ENCODE measurements at regions not wholly inside any gene's neighbourhood (a gene's known extent, or its start where the extent isn't known, plus 50 kb on each side); places are given as distances from the start of the nearest gene placed in this dataset.

DNA sequence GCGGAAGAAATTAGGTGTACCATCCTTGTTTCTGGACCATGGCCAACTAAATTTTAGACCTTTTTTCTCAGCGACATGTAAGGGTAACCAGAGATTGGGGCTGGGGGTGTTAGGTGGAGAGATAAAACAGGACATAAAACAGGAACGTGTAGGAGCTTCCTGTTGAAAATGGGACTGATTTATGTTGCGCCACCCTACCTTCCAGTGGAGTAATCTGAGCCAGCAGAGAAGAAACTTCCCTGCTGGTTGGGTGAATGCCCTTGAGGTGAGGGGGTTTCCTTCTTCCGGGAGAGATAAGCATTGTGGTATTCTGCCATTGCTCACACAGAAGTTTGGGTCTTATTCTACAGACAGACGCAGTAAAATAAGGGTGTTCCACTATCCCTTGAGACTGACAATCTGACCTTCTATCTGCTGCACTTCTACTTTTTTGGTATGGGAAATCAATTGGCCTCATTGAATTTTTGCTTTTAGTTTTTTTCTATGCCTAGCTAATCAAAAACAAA is 417.6 kb downstream of the PCNX1 start:
- FAIRE-seq (no peak), DNase-seq (no peak), ATAC-seq (no peak)
- H3K4me1 ChIP-seq = peaks cover 0 to 14% (median 6%) of the 10 kb centered on the region in 3 donors
- intact Hi-C loops (cut with DNase I) = loop anchor here in 1 of 3 donors (5.0 kb wide), 1 partner anchor 427 kb away; no protein-coding TSS in a partner anchor
- H3K36me3 ChIP-seq = no peaks in the 10 kb centered on the region
- H3K27me3 ChIP-seq = no peaks in the 10 kb centered on the region
- H3K4me3 ChIP-seq = no peak overlapping the region
- no peak overlapping the region for H3K27ac ChIP-seq
- WGBS, 2 donors = 58 to 66% methylated on average over 6 of the region's 6 CpGs
- no peaks in the 10 kb centered on the region for H3K9me3 ChIP-seq
- no peak for TF ChIP-seq CTCF (IDR thresholded peaks at IDR 0.05)

- peaks cover 0 to 7% (median 0%) of the 10 kb centered on the region in 3 donors for H3K4me1 ChIP-seq
- no peak for ATAC-seq
- intact Hi-C loops (cut with DNase I) = no loop called here
- no peak for TF ChIP-seq CTCF (IDR thresholded peaks at IDR 0.05)
- H3K4me3 ChIP-seq = no peak overlapping the region
- FAIRE-seq = no peak
- no peaks in the 10 kb centered on the region for H3K27me3 ChIP-seq
- H3K36me3 ChIP-seq = no peaks in the 10 kb centered on the region
- H3K9me3 ChIP-seq = no peaks in the 10 kb centered on the region
- no peak for DNase-seq
- H3K27ac ChIP-seq = no peak overlapping the region
- 58 to 63% methylated on average over 1 of the region's 1 CpG for WGBS, 2 donors
Measured at GRCh38 chr14:71327691-71328090, 420.4 kb downstream of the PCNX1 start.

GRCh38 chr14:71328183-71328582 is 420.9 kb downstream of the PCNX1 start:
- no peak for ATAC-seq
- no peak for FAIRE-seq
- H3K4me3 ChIP-seq = no peak overlapping the region
- intact Hi-C loops (cut with DNase I) = no loop called here
- H3K4me1 ChIP-seq = peaks cover 0 to 2% (median 0%) of the 10 kb centered on the region in 3 donors
- no peak for TF ChIP-seq CTCF (IDR thresholded peaks at IDR 0.05)
- H3K9me3 ChIP-seq = no peaks in the 10 kb centered on the region
- DNase-seq = no peak
- no peaks in the 10 kb centered on the region for H3K27me3 ChIP-seq
- no peaks in the 10 kb centered on the region for H3K36me3 ChIP-seq
- H3K27ac ChIP-seq = no peak overlapping the region

GRCh38 chr14:71328954-71329353 is 421.7 kb downstream of the PCNX1 start:
- DNase-seq (no peak), FAIRE-seq (no peak), ATAC-seq (no peak)
- intact Hi-C loops (cut with DNase I) = no loop called here
- no peaks in the 10 kb centered on the region for H3K4me1 ChIP-seq
- no peak overlapping the region for H3K4me3 ChIP-seq
- no peak overlapping the region for H3K27ac ChIP-seq
- H3K36me3 ChIP-seq = no peaks in the 10 kb centered on the region
- no peaks in the 10 kb centered on the region for H3K27me3 ChIP-seq
- no peak for TF ChIP-seq CTCF (IDR thresholded peaks at IDR 0.05)
- WGBS, 2 donors = 95 to 96% methylated on average over 5 of the region's 5 CpGs
- H3K9me3 ChIP-seq = no peaks in the 10 kb centered on the region

- WGBS, 2 donors = 72 to 82% methylated on average over 3 of the region's 3 CpGs
- intact Hi-C loops (cut with DNase I) = no loop called here
- FAIRE-seq (no peak), DNase-seq (no peak), ATAC-seq (no peak)
- no peak for TF ChIP-seq CTCF (IDR thresholded peaks at IDR 0.05)
- Histone ChIP-seq H3K4me3 (no peak overlapping the region), H3K4me1 (no peaks in the 10 kb centered on the region), H3K36me3 (no peaks in the 10 kb centered on the region), H3K27ac (no peak overlapping the region), H3K9me3 (no peaks in the 10 kb centered on the region), H3K27me3 (no peaks in the 10 kb centered on the region)
Measured at GRCh38 chr14:71331403-71331802, 424.1 kb downstream of the PCNX1 start.
